AG04450 (cell line): ENCODE measurements at regions not wholly inside any gene's neighbourhood (a gene's known extent, or its start where the extent isn't known, plus 50 kb on each side); places are given as distances from the start of the nearest gene placed in this dataset.

Source experiments
- CTCF ChIA-PET: fragments of 300-600, 350-600 bp; formaldehyde crosslinking; extraction: SDS; loops from one replicate; lab custom pipeline; 2022; ENCODE audit warnings: antibody characterized with exemption, inconsistent platforms; lab: Charles Lee
- POLR2A ChIA-PET: fragments of 350-600 bp; formaldehyde crosslinking; extraction: SDS; loops from one replicate; lab custom pipeline; 2021; ENCODE audit warnings: antibody characterized with exemption, inconsistent platforms; lab: Yijun Ruan, JAX
- DNase-seq: peaks from one replicate; pipeline ENCODE4 v3.0.0-alpha.2; 2011; ENCODE audit warnings: low read depth, low spot score
- H3K27ac ChIP-seq: one replicate; pipeline ENCODE4 v1.5.1; 2012; ENCODE audit warnings: low read depth, low read length, control low read depth
- H3K27me3 ChIP-seq: one replicate; pipeline ENCODE4 v1.6.0; 2012; ENCODE audit warnings: low read length; ENCODE audit not compliant: control insufficient read depth, insufficient read depth
- H3K4me3 ChIP-seq: 2 replicates; pipeline ENCODE4 v1.5.1; 2011; ENCODE audit warnings: mild to moderate bottlenecking, low read depth, low read length, control low read depth
- H3K9me3 ChIP-seq: 2 replicates; pipeline ENCODE4 v1.5.1; 2012; ENCODE audit warnings: low read length; ENCODE audit not compliant: control insufficient read depth, insufficient read depth
- TF ChIP-seq, protein P1 (sequence below): IDR thresholded peaks from 2 replicates; pipeline ENCODE4 v1.5.1; 2011; ENCODE audit warnings: low read depth, low read length, control low read depth, inconsistent platforms

DNA sequence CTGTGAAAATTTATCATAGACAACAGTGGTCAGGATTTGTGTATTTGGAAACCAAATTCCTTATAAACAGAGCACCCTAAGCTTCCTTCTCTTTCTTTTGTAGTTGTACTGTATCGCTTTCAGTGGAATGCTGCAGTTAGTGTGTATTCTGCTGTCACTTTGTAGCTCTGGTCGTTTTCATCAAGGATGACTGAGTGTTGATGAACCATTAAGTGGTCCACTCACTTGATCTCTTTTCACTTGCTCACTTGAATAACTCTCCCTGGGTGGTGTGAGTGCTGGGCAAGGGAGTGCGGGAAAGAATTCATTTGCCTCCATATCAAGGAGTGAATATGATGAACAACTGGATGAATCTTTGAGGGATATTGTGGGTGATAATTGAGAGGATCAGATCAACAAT, 1225.7 kb upstream of the WWC1 start:
- Histone ChIP-seq H3K9me3 (no peaks in the 10 kb centered on the region; the same call in 1 of the 2 replicates), H3K27me3 (no peaks in the 10 kb centered on the region), H3K27ac (no peak overlapping the region), H3K4me3 (no peak overlapping the region)
- DNase-seq: no peak
- ChIA-PET CTCF (no interaction called here), POLR2A (no interaction called here)
- TF ChIP-seq, protein P1, sequence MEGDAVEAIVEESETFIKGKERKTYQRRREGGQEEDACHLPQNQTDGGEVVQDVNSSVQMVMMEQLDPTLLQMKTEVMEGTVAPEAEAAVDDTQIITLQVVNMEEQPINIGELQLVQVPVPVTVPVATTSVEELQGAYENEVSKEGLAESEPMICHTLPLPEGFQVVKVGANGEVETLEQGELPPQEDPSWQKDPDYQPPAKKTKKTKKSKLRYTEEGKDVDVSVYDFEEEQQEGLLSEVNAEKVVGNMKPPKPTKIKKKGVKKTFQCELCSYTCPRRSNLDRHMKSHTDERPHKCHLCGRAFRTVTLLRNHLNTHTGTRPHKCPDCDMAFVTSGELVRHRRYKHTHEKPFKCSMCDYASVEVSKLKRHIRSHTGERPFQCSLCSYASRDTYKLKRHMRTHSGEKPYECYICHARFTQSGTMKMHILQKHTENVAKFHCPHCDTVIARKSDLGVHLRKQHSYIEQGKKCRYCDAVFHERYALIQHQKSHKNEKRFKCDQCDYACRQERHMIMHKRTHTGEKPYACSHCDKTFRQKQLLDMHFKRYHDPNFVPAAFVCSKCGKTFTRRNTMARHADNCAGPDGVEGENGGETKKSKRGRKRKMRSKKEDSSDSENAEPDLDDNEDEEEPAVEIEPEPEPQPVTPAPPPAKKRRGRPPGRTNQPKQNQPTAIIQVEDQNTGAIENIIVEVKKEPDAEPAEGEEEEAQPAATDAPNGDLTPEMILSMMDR: no peak

- H3K27ac ChIP-seq: no peak overlapping the region
- TF ChIP-seq, protein P1: no peak
- no peak overlapping the region for H3K4me3 ChIP-seq
- H3K27me3 ChIP-seq: no peaks in the 10 kb centered on the region
- ChIA-PET POLR2A (no interaction called here), CTCF (no interaction called here)
- no peak for DNase-seq
- H3K9me3 ChIP-seq: no peaks in the 10 kb centered on the region
Measured at GRCh38 chr5:167071981-167072610, 1219.3 kb upstream of the WWC1 start.

- no peaks in the 10 kb centered on the region for H3K27me3 ChIP-seq
- H3K4me3 ChIP-seq: no peak overlapping the region
- ChIA-PET CTCF (no interaction called here), POLR2A (no interaction called here)
- H3K27ac ChIP-seq: no peak overlapping the region
- no peaks in the 10 kb centered on the region for H3K9me3 ChIP-seq
- TF ChIP-seq, protein P1: no peak
- DNase-seq: no peak
Measured at GRCh38 chr5:167081561-167081960, 1209.9 kb upstream of the WWC1 start.

DNA sequence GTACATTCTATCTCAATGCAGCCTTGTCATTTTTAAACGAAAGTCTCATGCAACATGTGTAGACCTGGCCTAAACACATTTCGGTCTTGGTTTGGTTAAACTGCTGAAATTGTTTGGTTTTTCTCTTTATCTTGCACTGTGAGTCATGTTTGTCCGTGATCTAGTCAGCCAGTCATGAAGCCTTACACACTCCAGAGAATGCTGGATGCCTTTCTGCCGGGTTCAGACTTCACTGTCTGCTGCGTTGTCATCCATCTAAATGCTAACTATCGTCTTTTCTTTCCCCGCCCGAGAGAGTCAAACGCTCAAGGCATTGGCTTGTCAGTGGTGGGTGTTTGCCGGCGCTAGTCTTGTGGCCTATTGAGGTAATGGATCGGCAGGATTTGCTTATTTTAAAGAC, 1194.6 kb upstream of the WWC1 start:
- H3K9me3 ChIP-seq: peaks cover 7% of the 10 kb centered on the region
- TF ChIP-seq, protein P1: no peak
- ChIA-PET POLR2A (no interaction called here), CTCF (no interaction called here)
- DNase-seq: no peak
- H3K27ac ChIP-seq: no peak overlapping the region
- H3K4me3 ChIP-seq: no peak overlapping the region
- H3K27me3 ChIP-seq: no peaks in the 10 kb centered on the region

DNA sequence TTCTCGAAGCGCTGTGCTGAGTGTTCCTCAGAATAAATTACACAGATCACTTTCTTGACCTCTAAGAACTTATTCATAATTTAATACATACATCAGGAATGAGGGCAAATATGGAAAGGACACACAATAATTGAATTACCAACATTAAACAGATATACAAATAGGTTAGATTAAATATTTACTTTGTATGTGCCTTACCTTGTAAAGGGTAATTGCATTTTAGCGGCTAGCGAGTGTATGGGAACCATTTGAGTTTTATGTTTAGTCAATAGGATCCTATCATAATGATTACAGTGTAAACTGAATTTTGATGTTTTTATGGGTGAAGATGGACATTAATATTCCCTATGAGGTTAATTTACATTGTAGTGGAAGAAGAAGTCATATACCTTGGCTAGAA, 1187.1 kb upstream of the WWC1 start:
- TF ChIP-seq, protein P1: no peak
- POLR2A ChIA-PET: no interaction called here
- H3K27me3 ChIP-seq: no peaks in the 10 kb centered on the region
- CTCF ChIA-PET: no interaction called here
- DNase-seq: no peak
- no peak overlapping the region for H3K27ac ChIP-seq
- no peak overlapping the region for H3K4me3 ChIP-seq
- H3K9me3 ChIP-seq: peaks cover 7% of the 10 kb centered on the region
